ENCODE measurements at regions not wholly inside any gene's neighbourhood (a gene's known extent, or its start where the extent isn't known, plus 50 kb on each side); places are given as distances from the start of the nearest gene placed in this dataset.

Small RNA genes lying in the stretch of these regions (small RNA-seq; reads per million reads assigned to genes)
- gene RN7SKP218 (0 reads per million in 3 experiments), gene RNU1-14P (0.07 to 136 (median 7.7) reads per million in 3 experiments)

All from neural cell (in vitro differentiated cells).